ENCODE measurements at regions not wholly inside any gene's neighbourhood (a gene's known extent, or its start where the extent isn't known, plus 50 kb on each side); places are given as distances from the start of the nearest gene placed in this dataset.

- TF ChIP-seq EZH2 (IDR thresholded peaks at IDR 0.05; ENCODE audit: low read depth): no peak
- TF ChIP-seq, protein P1, sequence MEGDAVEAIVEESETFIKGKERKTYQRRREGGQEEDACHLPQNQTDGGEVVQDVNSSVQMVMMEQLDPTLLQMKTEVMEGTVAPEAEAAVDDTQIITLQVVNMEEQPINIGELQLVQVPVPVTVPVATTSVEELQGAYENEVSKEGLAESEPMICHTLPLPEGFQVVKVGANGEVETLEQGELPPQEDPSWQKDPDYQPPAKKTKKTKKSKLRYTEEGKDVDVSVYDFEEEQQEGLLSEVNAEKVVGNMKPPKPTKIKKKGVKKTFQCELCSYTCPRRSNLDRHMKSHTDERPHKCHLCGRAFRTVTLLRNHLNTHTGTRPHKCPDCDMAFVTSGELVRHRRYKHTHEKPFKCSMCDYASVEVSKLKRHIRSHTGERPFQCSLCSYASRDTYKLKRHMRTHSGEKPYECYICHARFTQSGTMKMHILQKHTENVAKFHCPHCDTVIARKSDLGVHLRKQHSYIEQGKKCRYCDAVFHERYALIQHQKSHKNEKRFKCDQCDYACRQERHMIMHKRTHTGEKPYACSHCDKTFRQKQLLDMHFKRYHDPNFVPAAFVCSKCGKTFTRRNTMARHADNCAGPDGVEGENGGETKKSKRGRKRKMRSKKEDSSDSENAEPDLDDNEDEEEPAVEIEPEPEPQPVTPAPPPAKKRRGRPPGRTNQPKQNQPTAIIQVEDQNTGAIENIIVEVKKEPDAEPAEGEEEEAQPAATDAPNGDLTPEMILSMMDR (conservative IDR thresholded peaks at IDR 0.05): no peak
Measured at GRCh38 chr2:198424112-198424511, 619.7 kb downstream of the PLCL1 start.

All from PC-9 (cell line).